ENCODE measurements at regions not wholly inside any gene's neighbourhood (a gene's known extent, or its start where the extent isn't known, plus 50 kb on each side); places are given as distances from the start of the nearest gene placed in this dataset.
A peak's percentile ranks its signal among the peaks of the same experiment; 100 is the strongest.
"Not testable (repeated sequence)": the region's sequence is repeated elsewhere in the genome, so short reads cannot be mapped to it uniquely, and the experiment has no call there.

DNA sequence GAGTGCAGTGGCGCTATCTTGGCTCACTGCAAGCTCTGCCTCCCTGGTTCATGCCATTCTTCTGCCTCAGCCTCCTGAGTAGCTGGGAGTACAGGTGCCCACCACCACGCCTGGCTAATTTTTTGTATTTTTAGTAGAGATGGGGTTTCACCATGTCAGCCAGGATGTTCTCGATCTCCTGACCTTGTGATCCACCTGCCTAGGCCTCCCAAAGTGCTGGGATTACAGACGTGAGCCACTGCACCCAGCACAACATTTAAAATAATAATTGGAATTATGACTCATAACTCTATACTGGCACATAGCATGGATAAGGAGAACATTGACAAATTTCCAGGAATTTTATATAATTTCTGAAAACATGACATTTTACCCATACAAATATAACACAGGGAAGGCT, 54.2 kb downstream of the DBET start:
- ATAC-seq = not testable (repeated sequence)

DNA sequence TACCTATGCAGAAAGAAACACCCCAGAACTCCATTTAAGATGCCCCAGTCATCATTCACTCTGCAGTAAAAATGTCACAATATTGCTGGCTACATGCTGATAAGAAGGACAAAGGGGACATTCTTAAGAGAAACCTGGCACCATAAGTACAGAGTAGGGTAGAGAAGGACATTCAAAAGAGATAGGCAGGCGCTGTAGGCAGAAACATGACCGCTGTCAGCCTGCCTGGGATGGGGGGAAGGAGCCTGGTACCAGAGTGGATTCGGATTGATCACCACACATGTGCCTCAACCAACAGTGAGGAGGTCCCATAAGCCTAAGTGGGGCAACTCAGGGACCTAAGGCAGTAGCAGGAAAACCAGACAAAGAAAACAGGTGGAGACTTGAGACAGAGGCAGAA, 54.1 kb upstream of the DUX4 start:
- peak; percentile 54; the same call in 2 of the 3 replicates for ATAC-seq

GRCh38 chr4:190120111-190120514, 53.5 kb upstream of the DUX4 start:
- peak; percentile 40; the same call in 1 of the 3 replicates for ATAC-seq

GRCh38 chr4:190120537-190121001, 53.0 kb upstream of the DUX4 start:
- ATAC-seq = peak; percentile 44; the same call in 1 of the 3 replicates

DNA sequence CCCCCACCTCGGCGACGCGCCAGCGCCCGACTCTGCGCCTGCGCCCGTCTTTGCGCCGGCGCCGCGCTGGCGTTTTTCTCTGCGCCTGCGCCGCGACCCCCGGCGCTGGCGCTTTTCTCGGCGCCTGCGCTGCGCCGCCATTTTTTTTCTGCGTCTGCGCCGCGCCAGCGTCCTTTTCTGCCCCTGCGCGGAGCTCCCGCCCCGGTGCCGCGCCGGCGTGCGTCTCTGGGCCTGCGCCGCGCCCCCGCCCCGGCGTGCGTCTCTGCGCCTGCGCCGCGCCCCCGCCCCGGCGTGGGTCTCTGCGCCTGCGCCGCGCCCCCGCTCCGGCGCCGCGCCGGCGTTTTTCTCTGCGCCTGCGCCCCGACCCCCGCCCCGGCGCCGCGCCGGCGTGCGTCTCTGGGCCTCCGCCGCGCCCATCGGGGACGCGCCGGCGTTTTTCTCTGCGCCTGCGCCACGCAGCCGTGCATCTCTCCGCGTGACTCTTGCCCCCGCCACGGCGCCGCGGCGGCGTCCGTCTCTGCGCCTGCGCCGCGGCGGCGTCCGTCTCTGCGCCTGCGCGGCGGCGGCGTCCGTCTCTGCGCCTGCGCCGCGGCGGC, 52.4 kb upstream of the DUX4 start:
- not testable (repeated sequence) for ATAC-seq

DNA sequence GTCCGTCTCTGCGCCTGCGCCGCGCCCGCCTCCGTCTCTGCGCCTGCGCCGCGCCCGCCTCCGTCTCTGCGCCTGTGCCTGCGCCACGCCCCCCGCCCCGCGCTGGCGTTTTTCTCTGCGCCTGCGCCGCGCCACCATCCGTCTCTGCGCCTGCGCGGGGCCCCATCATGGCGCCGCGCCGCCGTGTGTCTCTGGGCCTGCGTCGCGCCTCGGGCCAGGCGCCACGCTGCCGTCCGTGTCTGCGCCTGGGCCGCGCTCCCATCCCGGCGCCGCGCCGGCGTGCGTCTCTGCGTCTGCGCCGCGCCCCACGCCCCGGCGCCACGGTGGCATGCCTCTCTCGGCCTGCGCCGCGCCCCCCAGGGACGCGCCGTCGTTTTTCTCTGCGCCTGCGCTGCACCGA, 51.8 kb upstream of the DUX4 start:
- ATAC-seq = no peak; the same call in 2 of the 3 replicates
- no peak for TF ChIP-seq TOX (CRISPR knock-in tag; IDR thresholded peaks at IDR 0.05; ENCODE audit: borderline replicate concordance)
- no peak for TF ChIP-seq SNAI2 (CRISPR knock-in tag; IDR thresholded peaks at IDR 0.05)
- TF ChIP-seq CSDC2 (CRISPR knock-in tag; IDR thresholded peaks at IDR 0.05) = no peak
- TF ChIP-seq, protein P1, sequence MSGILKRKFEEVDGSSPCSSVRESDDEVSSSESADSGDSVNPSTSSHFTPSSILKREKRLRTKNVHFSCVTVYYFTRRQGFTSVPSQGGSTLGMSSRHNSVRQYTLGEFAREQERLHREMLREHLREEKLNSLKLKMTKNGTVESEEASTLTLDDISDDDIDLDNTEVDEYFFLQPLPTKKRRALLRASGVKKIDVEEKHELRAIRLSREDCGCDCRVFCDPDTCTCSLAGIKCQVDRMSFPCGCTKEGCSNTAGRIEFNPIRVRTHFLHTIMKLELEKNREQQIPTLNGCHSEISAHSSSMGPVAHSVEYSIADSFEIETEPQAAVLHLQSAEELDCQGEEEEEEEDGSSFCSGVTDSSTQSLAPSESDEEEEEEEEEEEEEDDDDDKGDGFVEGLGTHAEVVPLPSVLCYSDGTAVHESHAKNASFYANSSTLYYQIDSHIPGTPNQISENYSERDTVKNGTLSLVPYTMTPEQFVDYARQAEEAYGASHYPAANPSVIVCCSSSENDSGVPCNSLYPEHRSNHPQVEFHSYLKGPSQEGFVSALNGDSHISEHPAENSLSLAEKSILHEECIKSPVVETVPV (CRISPR knock-in tag; IDR thresholded peaks at IDR 0.05) = no peak
- no peak for TF ChIP-seq GLIS3 (CRISPR knock-in tag; IDR thresholded peaks at IDR 0.05)

GRCh38 chr4:190122161-190123142, 51.1 kb upstream of the DUX4 start:
- peak; percentile 66 for ATAC-seq

Measured in SK-N-SH treated with all-trans-retinoic acid at 6 μM for 48 hours (cell line).